ENCODE measurements at regions not wholly inside any gene's neighbourhood (a gene's known extent, or its start where the extent isn't known, plus 50 kb on each side); places are given as distances from the start of the nearest gene placed in this dataset.

- in situ Hi-C loops (cut with MboI; ENCODE audit: low sequenced_read_pairs in 4 of 4) (no loop called here), intact Hi-C loops (cut with DNase I; ENCODE audit: low total_unique reads) (no loop called here)
- TF ChIP-seq POLR2A (IDR thresholded peaks at IDR 0.05) = no peak
- TF ChIP-seq, protein P1, sequence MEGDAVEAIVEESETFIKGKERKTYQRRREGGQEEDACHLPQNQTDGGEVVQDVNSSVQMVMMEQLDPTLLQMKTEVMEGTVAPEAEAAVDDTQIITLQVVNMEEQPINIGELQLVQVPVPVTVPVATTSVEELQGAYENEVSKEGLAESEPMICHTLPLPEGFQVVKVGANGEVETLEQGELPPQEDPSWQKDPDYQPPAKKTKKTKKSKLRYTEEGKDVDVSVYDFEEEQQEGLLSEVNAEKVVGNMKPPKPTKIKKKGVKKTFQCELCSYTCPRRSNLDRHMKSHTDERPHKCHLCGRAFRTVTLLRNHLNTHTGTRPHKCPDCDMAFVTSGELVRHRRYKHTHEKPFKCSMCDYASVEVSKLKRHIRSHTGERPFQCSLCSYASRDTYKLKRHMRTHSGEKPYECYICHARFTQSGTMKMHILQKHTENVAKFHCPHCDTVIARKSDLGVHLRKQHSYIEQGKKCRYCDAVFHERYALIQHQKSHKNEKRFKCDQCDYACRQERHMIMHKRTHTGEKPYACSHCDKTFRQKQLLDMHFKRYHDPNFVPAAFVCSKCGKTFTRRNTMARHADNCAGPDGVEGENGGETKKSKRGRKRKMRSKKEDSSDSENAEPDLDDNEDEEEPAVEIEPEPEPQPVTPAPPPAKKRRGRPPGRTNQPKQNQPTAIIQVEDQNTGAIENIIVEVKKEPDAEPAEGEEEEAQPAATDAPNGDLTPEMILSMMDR (IDR thresholded peaks at IDR 0.05 in 4 of 5, conservative IDR thresholded peaks at IDR 0.05 in 1 of 5) = no peak
- peaks cover 14 to 19% of the 10 kb centered on the region in 2 donors for H3K4me1 ChIP-seq
- H3K4me3 ChIP-seq = no peak overlapping the region
- H3K9me3 ChIP-seq = no peaks in the 10 kb centered on the region
- H3K27ac ChIP-seq = peak overlapping the region; percentile 26 to 71 (median 54)
- DNase-seq (peak in 1 of 2 donors; percentile 30), ATAC-seq (peak in 1 of 2 donors; percentile 42)
- peaks cover 3 to 10% (median 8%) of the 10 kb centered on the region in 3 donors for H3K27me3 ChIP-seq
- H3K36me3 ChIP-seq = no peaks in the 10 kb centered on the region
These were observed 157.5 kb upstream of the IER5L start for GRCh38 chr9:129335464-129336129.

- peaks cover 14 to 19% of the 10 kb centered on the region in 2 donors for H3K4me1 ChIP-seq
- no peak for TF ChIP-seq POLR2A (IDR thresholded peaks at IDR 0.05)
- TF ChIP-seq, protein P1 (IDR thresholded peaks at IDR 0.05 in 4 of 5, conservative IDR thresholded peaks at IDR 0.05 in 1 of 5) = no peak
- intact Hi-C loops (cut with DNase I; ENCODE audit: low total_unique reads) = no loop called here
- ATAC-seq = peak; percentile 62 to 68
- in situ Hi-C loops (cut with MboI; ENCODE audit: low sequenced_read_pairs in 4 of 4) = no loop called here
- peak overlapping the region in 3 of 4 donors; percentile 18 to 28 (median 22) for H3K4me3 ChIP-seq
- H3K27me3 ChIP-seq = peaks cover 3 to 10% (median 8%) of the 10 kb centered on the region in 3 donors
- H3K9me3 ChIP-seq = no peaks in the 10 kb centered on the region
- H3K36me3 ChIP-seq = no peaks in the 10 kb centered on the region
- peak; percentile 62 to 71 for DNase-seq
- H3K27ac ChIP-seq = peak overlapping the region; percentile 55 to 72 (median 68)
These were observed 156.3 kb upstream of the IER5L start for GRCh38 chr9:129334105-129334935.

GRCh38 chr9:129333617-129334104 lies 155.6 kb upstream of the IER5L start:
- H3K9me3 ChIP-seq = no peaks in the 10 kb centered on the region
- TF ChIP-seq, protein P1 (IDR thresholded peaks at IDR 0.05 in 4 of 5, conservative IDR thresholded peaks at IDR 0.05 in 1 of 5) = no peak
- TF ChIP-seq POLR2A (IDR thresholded peaks at IDR 0.05) = no peak
- H3K36me3 ChIP-seq = no peaks in the 10 kb centered on the region
- DNase-seq (no peak), ATAC-seq (peak in 1 of 2 donors; percentile 9)
- in situ Hi-C loops (cut with MboI; ENCODE audit: low sequenced_read_pairs in 4 of 4) (no loop called here), intact Hi-C loops (cut with DNase I; ENCODE audit: low total_unique reads) (no loop called here)
- peaks cover 14 to 19% of the 10 kb centered on the region in 2 donors for H3K4me1 ChIP-seq
- H3K27me3 ChIP-seq = peaks cover 3 to 10% (median 8%) of the 10 kb centered on the region in 3 donors
- H3K4me3 ChIP-seq = peak overlapping the region in 2 of 4 donors; percentile 18 to 28
- peak overlapping the region; percentile 55 to 72 (median 68) for H3K27ac ChIP-seq

DNA sequence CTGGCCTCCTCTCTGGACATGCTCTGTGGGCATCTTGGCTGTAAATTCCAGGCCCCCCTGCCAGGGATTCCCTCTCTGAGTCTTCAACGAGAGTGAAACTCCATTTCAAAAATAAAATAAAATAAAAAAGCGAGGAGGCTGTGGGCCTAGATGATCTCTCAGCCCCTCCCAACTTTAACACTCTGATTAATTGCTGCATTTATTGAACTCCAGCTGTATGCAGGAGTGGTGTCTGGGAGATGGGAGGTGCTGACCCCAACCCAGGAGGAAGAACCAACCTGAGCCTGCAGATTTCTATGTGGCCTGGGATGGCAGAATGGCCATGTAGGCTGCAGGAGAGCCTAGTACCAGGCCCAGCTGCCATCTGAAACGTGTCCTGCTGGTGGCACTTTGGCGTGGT lies 154.5 kb upstream of the IER5L start:
- Histone ChIP-seq H3K27me3 (peaks cover 3 to 10% (median 8%) of the 10 kb centered on the region in 3 donors), H3K27ac (peak overlapping the region in 2 of 4 donors; percentile 18), H3K4me1 (peaks cover 14 to 21% of the 10 kb centered on the region in 2 donors), H3K36me3 (no peaks in the 10 kb centered on the region), H3K4me3 (no peak overlapping the region), H3K9me3 (no peaks in the 10 kb centered on the region)
- ATAC-seq = no peak
- in situ Hi-C loops (cut with MboI; ENCODE audit: low sequenced_read_pairs in 4 of 4) = no loop called here
- intact Hi-C loops (cut with DNase I; ENCODE audit: low total_unique reads) = no loop called here
- no peak for DNase-seq
- TF ChIP-seq, protein P1 (IDR thresholded peaks at IDR 0.05 in 4 of 5, conservative IDR thresholded peaks at IDR 0.05 in 1 of 5) = no peak
- TF ChIP-seq POLR2A (IDR thresholded peaks at IDR 0.05) = no peak
